ENCODE measurements at regions not wholly inside any gene's neighbourhood (a gene's known extent, or its start where the extent isn't known, plus 50 kb on each side); places are given as distances from the start of the nearest gene placed in this dataset.

GRCh38 chr1:232287676-232288569 is 342.0 kb downstream of the SIPA1L2 start:
- DNase-seq (ENCODE audit: low read depth, low spot score) = no peak

GRCh38 chr1:232285138-232285537 is 344.8 kb downstream of the SIPA1L2 start:
- no peak for DNase-seq (ENCODE audit: low read depth, low spot score)

- DNase-seq (ENCODE audit: low read depth, low spot score) = no peak
Observed at GRCh38 chr1:232283864-232284263, 346.1 kb downstream of the SIPA1L2 start.

GRCh38 chr1:232282498-232282897 is 347.4 kb downstream of the SIPA1L2 start:
- DNase-seq (ENCODE audit: low read depth, low spot score) = no peak

GRCh38 chr1:232280910-232281309 is 349.0 kb downstream of the SIPA1L2 start:
- DNase-seq (ENCODE audit: low read depth, low spot score) = no peak

GRCh38 chr1:232279909-232280400 is 350.0 kb downstream of the SIPA1L2 start:
- no peak for DNase-seq (ENCODE audit: low read depth, low spot score)

- no peak for DNase-seq (ENCODE audit: low read depth, low spot score)
Observed at GRCh38 chr1:232278925-232279324, 351.0 kb downstream of the SIPA1L2 start.

GRCh38 chr1:232276651-232277050 is 353.3 kb downstream of the SIPA1L2 start:
- DNase-seq (ENCODE audit: low read depth, low spot score) = no peak

GRCh38 chr1:232274999-232275710 is 354.8 kb downstream of the SIPA1L2 start:
- no peak for DNase-seq (ENCODE audit: low read depth, low spot score)

- DNase-seq (ENCODE audit: low read depth, low spot score) = no peak
Observed at GRCh38 chr1:232274236-232274855, 355.6 kb downstream of the SIPA1L2 start.

GRCh38 chr1:232273011-232273410 is 356.9 kb downstream of the SIPA1L2 start:
- no peak for DNase-seq (ENCODE audit: low read depth, low spot score)

GRCh38 chr1:232271991-232272589 is 357.8 kb downstream of the SIPA1L2 start:
- no peak for DNase-seq (ENCODE audit: low read depth, low spot score)

- DNase-seq (ENCODE audit: low read depth, low spot score) = no peak
Observed at GRCh38 chr1:232271299-232271698, 358.6 kb downstream of the SIPA1L2 start.

- no peak for DNase-seq (ENCODE audit: low read depth, low spot score)
Observed at GRCh38 chr1:232269988-232270387, 359.9 kb downstream of the SIPA1L2 start.

GRCh38 chr1:232267837-232268598 is 361.9 kb downstream of the SIPA1L2 start:
- no peak for DNase-seq (ENCODE audit: low read depth, low spot score)

- DNase-seq (ENCODE audit: low read depth, low spot score) = no peak
Observed at GRCh38 chr1:232267092-232267836, 362.7 kb downstream of the SIPA1L2 start.

GRCh38 chr1:232263452-232263851 is 366.5 kb downstream of the SIPA1L2 start:
- DNase-seq (ENCODE audit: low read depth, low spot score) = no peak

GRCh38 chr1:232262991-232263390 is 366.9 kb downstream of the SIPA1L2 start:
- DNase-seq (ENCODE audit: low read depth, low spot score) = no peak

GRCh38 chr1:232260861-232261260 is 369.1 kb downstream of the SIPA1L2 start:
- no peak for DNase-seq (ENCODE audit: low read depth, low spot score)

- no peak for DNase-seq (ENCODE audit: low read depth, low spot score)
Observed at GRCh38 chr1:232260045-232260444, 369.9 kb downstream of the SIPA1L2 start.
